HG03066 (cell line): ENCODE measurements at regions not wholly inside any gene's neighbourhood (a gene's known extent, or its start where the extent isn't known, plus 50 kb on each side); places are given as distances from the start of the nearest gene placed in this dataset.

Experiments used
- ATAC-seq: cut with Tn5 transposase; IDR thresholded peaks from one replicate; pipeline ENCODE4 v1.9.1; 2021; ENCODE audit warnings: low read depth; ENCODE audit not compliant: unreplicated experiment

DNA sequence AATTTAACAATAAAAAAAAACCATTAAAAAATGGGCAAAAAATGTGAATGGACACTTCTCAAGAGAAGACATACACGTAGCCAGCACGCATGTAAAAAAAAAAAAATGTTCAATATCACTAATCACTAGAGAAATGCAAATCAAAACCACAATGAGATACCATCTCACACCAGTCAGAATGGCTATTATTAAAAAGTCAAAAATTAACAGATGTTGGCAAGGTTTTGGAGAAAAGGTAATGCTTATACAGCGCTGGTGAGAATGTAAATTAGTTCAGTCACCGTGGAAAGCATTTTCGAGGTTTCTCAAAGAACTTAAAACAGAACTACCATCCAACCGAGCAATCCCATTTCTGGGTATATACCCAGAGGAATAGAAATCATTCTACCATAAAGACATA lies 1091.5 kb upstream of the B3GALT2 start:
- peak; percentile 41 for ATAC-seq

DNA sequence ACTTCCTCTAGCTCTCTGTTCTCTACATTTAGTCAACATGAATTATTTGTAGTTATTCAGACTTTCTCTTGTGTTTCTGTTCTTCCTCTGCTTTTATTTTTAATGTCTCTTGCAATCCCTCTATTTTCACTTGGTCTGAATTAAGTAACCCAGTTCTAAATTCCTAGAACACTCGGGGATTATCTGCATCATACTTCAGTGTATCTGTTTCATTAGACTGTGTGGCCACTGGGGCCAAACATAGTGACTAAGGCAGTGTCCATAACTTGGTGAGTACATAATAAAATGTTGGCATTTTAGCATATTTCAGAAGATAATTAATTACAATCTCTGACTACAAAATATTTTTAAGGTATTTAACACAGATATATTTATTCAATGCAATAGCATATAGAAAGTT lies 1087.2 kb upstream of the B3GALT2 start:
- no peak for ATAC-seq

DNA sequence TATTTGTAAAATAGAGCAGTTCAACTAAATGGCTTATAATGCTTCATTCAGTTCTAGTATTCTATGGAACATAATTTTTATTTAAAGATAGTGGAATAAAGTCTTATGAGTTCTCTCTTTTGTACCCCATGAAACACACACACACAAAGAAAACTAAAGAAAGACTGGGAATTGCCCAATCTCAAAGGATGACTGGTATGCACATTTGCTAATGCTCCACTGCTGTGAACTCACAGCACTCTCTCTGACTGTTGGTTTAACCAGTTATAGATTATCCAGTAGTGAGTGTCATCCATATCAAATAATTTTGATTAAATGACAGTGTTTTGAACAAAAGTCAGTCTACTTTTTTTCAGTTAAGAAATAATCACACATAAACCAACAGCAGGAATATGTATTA lies 1082.4 kb upstream of the B3GALT2 start:
- no peak for ATAC-seq

DNA sequence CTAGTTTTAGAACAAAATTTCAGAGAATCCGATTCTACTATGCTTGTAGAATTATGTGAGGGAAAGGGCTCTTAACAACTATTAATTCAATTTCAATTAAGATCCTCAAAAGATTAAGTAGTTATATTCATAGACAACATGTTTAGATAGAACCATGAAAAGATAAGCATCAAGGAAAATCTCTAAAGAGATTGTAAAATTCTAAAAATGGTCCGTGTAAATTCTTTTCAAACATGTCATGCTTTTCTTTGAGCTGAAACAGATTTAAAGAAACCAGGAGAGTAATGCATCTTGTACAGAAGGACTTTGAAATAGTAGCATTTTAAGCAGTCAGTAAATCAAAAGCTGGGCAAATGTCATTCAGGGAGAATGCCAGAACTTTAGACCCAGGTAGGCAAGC lies 1080.6 kb upstream of the B3GALT2 start:
- no peak for ATAC-seq

DNA sequence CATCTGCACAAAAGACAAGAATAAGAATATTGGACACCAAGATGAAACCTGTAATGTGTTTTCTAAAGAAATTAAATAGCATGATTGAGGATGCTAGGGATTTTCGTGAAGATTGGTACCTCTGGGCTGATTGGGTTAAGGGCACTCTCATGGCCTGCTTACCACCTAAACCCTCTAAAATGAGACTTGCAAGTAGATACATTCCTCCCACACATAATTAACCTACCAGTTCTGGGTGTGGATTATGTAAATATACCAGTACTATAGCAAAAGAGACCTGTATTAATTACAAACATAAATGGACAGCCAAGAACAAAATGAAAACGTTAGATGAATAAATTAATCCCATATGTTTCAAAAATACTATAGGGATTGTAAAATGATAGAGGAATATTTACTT lies 1069.6 kb upstream of the B3GALT2 start:
- no peak for ATAC-seq

DNA sequence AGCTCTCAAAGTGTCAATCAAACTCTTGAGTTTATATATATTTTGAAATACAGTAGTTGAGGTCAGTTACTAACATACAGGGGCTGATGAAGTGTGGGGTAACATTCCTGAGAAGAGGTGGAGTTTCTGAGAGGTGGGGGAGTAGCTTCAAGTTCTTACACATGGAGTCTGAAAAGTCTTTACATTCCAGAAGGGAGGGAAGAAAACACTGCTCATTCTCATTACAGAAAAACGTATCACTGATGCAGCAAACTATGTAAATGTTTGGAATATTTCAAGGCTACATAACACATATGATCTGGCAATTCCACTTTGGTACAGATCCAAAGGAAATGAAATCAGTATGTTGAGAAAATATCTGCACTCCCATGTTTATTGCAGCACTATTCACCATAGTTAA lies 1065.8 kb upstream of the B3GALT2 start:
- no peak for ATAC-seq

DNA sequence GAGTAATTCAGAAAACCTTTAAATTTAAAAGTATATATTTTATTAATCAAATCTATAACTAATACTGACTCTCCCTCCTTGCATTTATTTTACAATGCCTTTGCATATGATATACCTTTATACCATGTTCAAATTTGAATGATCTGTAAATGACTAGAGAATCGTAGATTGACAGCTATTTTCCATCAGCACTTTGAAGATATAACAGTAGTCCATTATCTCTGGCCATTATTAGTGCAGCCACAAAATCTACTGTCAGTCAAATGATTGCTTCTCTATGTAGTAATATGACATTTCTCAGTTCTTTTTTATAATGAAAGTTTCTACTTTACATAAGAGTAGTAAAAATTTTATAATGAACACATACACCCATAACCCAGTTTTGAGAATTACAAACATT lies 1054.8 kb upstream of the B3GALT2 start:
- ATAC-seq, result no peak

DNA sequence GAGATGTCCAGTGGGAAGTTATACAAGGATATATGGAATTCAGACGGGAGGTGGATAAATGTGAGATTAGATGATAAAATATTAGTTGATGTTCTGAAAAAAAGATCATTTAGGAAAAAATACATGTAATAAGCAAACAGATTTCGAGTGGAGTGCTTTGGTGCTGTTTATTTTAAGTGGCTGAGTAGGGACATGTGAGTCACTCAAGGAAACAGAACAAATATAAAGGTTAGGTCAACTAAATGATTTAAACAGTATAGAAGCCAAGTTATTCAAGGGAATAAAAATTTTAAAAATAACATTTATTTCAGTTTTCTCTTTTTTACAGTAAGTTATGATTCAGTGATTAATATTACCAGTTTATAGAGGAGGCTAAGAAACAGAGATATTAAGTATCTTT lies 1046.7 kb upstream of the B3GALT2 start:
- ATAC-seq, result no peak

DNA sequence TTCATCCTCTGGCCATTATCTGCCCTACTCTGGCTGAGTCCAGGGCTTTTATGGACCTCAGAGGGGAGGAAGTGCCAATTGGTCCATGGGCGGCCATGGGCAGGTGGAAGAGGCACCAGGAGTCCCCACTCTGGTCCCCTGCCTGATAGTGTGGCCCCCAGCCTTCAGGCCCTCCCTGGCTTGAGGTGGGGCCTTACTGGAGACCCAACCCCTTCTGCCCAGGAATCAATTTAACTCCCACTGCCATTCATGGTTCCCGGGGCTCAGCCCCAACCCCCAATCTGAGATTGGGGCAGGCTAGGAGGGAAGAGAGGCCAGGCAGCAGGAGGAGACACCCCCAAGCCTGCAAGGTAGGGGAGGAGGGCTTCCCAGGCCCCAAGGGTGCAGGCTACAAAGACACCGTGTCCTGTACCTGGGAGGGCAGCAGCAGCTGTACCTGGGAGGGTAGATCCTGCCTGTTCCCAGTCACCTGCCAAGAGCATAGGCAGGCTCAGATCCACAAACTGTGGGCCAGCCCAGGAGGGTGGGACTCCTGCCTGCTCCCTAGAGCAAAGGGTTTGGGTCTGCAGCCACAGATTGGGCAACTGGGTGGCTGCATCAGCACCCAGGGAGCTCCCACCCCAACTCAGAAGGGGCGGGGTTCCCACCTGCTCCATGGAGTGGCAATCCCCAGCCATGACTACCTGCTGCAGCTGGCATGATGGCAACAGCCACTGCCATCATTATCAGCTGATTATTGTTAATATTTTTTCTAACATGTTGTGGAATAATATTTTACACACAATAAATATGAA lies 1044.1 kb upstream of the B3GALT2 start:
- no peak for ATAC-seq

DNA sequence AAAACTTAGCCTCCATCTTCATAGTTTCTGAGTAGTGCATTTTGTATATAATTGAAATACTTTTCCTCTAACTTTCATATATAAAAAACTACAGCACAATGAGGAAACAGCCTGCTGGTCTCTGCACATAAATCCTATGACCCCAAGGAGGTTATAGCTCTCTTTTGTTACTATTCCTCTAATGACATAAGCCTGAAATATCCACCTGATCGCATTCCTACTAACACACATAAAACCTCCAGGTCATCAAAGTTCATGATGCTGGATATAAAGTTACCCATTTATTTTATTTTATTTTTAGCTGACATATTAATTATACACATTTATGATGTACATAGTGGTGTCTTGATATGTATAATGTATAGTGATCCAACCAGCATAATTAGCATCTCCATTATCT lies 1042.0 kb upstream of the B3GALT2 start:
- ATAC-seq, result no peak

DNA sequence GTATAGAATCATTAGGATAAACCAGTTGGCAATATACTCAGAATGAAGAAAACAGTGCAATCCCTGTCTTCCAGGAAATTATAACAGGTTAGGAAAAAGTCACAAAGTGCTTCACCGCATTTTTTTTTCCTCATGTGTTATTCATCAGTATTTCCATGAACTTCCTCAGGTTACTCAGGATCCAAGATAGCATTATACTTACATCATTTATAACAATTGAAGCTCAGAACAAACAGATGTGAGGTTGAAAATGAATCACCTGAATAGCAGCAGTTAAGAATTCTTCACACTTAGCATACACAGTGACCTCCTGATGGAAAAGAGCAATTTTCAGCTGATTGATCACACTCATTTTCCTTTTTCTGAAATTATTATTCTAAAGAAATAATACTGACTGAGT lies 1040.7 kb upstream of the B3GALT2 start:
- ATAC-seq, result no peak

DNA sequence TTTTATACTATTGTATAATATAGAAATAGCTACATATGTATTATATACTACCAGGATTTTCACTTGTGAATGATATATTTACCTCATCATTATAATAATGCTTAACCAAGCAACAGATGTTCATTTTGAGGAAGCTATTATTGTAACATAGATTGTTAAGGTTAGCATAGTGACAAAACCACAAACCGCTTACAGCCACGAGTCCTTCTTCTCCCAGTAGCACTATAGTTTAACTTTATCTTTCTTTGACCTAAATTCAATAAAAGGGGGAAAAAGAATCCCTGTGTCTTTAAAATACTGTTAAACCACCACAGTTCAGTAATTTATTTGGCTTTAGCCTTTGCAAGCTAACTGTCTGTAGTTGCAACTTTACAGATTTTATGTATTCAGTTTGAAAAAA lies 1039.4 kb upstream of the B3GALT2 start:
- peak; percentile 97 for ATAC-seq

DNA sequence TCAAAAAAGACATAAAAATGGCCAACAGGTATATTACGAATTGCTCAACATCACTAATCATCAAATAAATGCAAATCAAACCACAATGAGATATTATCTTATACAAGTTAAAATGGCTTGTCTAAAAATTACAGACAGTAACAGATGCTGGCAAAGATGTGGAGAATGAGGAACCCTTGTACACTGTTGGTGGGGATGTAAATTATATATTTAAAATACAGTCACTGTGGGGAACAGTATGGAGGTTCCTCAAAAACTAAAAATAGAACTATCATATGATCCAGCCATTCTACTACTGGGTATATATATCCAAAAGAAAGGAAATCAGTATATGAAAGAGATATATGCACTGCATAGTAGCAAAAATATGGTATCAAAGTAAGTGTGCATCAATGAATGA lies 1037.2 kb upstream of the B3GALT2 start:
- no peak for ATAC-seq

DNA sequence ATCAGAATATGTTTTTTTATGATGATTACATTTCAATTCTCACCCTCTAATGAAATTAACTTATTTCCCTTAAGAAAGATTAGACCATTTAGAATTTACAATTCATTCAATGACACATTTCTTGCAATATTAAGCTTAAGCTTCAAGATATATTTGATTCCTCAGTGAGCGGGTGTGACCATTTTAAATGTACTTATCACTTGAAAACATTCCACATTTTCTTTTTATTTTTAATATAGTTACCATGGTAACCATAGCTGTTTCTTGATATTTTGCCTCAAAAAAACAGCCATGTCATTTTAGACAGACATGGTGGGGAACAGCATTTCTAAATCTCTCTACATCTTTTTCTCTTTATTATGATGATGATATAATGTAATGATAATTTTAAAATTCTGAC lies 1029.0 kb upstream of the B3GALT2 start:
- ATAC-seq, result no peak

DNA sequence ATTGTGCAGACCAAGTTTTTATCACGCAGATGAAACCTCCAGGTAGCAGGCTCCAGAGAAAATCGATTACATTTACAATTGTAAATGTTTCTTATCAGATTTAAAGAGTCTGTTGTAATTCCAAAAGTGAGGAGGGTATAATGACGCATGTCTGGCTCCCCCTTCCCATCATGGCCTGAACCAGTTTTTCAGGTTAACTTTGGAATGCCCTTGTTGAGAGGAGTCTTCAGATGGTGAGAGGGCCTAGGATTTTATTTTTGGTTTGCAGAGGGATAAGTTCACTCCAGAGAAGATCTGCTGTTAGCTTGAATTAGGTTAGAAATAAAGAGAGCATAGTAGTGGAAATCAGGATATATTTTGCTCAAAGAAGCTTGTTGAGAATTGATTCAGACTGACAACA lies 1028.3 kb upstream of the B3GALT2 start:
- ATAC-seq, result no peak

DNA sequence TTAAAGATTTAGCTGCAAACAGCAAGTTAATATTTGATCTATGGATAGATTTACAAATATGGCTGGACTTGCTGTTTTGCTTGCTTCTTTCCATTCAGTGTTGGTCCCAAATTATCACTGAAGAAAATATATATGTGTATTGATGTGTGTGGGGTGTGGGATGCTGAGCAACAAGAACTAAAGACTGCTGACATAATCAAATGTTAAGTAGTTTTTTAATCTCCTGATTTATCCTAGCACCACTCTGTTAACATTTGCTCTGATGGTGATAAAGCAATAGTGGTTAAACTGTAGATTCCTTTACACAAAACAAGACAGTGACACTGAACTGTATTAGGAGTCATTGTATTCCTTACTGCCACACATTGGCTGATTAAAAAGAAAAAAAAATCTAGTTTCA lies 1023.5 kb upstream of the B3GALT2 start:
- ATAC-seq, result no peak

DNA sequence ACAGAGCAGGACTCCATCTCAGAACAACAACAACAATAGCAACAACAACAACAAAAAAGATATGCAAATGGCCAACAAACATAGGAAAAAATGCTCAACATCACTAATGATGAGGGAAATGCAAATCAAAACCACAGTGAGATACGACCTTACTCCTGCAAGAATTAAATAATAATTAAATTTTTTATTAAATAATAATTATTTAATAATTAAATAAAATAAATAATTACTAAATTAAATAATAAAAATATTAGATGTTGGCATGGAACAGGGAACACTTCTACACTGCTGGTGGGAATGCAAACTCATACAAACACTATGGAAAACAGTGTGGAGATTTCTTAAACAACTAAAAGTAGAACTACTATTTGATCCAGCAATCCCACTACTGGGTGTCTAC lies 1022.3 kb upstream of the B3GALT2 start:
- no peak for ATAC-seq

DNA sequence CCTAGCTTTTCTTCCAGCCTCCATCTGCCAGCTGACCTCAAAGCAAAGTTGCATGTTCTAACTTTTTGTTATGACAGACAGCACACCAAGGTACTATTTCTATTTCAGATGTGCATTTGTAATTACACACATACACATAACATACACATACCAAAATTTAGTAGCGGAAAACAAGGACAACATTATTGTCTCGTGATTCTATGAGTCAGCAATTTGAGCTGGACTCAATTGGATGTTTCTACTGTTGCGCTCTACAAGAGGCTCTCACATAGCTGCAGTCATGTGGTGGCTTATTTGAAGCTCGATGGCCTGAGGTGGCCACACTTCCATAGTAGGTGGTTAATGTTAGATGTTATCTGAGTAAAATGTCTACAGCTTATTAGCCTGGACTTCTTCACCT lies 1010.1 kb upstream of the B3GALT2 start:
- ATAC-seq, result no peak

DNA sequence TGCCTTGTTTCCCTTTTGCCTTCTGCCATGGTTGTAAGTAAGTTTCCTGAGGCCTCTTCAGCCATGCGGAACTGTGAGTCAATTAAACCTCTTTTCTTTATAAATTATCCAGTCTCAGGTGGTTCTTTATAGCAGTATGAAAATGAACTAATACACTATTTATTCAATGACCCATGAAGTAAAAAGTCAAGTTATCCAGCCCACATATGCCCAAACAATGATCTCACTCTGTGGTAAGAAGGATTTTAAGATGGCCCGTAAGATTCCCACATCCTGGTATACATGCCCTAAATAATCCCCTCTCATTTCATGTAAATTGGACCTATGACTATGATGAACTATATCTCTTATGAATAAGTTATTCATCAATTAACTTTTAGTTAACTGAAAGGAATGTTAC lies 1008.3 kb upstream of the B3GALT2 start:
- no peak for ATAC-seq

DNA sequence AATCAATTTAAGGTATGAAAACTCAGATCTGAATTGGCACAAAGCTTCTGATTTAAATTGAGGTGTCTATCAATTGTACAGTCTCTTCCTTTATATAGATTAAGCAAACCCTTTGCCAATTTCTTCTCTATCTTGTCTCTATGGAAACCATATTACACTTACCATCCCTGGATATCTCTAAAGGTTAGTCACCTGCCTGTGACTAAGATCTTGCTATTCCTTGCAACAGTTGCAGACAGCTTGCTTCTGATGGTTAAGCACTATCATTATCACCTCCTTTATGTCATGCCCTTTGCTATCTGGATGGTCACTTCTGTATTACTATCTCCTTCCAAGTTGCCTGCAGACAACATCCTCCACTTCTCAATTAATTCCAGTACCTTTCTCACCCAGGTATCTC lies 998.6 kb upstream of the B3GALT2 start:
- ATAC-seq, result no peak

DNA sequence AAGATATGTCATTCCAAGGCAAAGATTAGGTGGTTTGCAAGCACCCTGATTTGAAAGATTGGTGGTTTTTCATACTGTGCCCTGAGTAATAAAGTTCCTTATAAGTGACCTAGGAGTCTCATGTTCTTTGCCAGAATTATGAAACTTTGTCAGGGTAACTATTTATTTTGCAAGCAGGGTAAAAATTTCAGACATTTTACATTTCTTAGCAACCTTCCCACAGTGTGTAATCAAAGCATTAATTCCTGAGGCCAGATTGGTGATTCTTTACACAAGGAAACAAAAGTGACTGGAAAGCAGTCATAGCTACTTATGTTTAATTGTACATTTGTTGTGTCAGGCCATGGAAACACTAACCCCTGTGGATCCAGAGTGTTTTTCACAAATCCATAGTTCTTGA lies 998.0 kb upstream of the B3GALT2 start:
- no peak for ATAC-seq

DNA sequence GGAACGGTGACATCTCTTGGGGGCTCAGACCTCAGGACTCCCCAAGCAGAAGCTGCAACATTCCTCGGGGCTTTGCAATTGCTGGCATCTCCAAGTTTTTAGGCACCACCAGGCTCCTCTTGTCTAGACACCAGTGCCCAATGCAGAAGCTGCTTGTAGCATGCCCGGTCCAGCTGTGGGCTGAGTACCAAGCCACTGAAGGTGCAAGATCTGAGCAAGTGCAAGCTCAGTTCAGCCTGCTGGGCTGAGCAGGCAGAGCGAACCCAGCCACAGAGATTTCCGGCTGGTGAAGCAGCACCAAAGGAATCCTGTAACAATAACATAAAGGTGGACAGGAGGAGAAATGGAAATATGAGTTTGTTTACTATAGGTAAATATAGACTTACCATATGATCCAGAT lies 995.4 kb upstream of the B3GALT2 start:
- no peak for ATAC-seq

DNA sequence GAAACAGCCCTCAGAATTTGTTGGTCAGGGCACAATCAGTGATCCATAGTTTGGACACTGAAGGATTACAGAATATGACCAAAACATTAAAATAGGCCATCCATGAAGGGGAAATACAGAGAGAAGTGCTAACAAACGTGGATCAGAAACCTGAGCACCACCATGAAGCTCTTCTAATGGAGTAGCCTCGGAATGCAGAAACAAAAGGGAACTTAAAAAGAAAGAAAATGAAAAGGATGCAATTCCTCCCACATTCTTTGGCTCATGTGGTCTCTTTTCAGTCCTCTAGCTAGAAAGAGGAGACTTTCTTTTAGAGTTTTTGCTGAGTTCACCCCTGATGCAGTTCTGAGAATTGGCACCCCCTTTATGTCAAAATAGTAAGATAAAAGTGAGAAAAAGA lies 989.8 kb upstream of the B3GALT2 start:
- no peak for ATAC-seq
